HG03064 (cell line): ENCODE measurements at regions not wholly inside any gene's neighbourhood (a gene's known extent, or its start where the extent isn't known, plus 50 kb on each side); places are given as distances from the start of the nearest gene placed in this dataset.

Experiments used
- ATAC-seq: cut with Tn5 transposase; IDR thresholded peaks from one replicate; pipeline ENCODE4 v1.9.1; 2021; ENCODE audit warnings: low read depth; ENCODE audit not compliant: unreplicated experiment

GRCh38 chr10:123564631-123565030 is 101.5 kb upstream of the GPR26 start:
- no peak for ATAC-seq

GRCh38 chr10:123565691-123566660 is 100.2 kb upstream of the GPR26 start:
- no peak for ATAC-seq

GRCh38 chr10:123567984-123568739 is 98.0 kb upstream of the GPR26 start:
- no peak for ATAC-seq

GRCh38 chr10:123568751-123569150 is 97.4 kb upstream of the GPR26 start:
- no peak for ATAC-seq

GRCh38 chr10:123569436-123570035 is 96.6 kb upstream of the GPR26 start:
- ATAC-seq = no peak

- no peak for ATAC-seq
Observed at GRCh38 chr10:123570051-123570897, 95.9 kb upstream of the GPR26 start.

GRCh38 chr10:123570898-123571515 is 95.1 kb upstream of the GPR26 start:
- no peak for ATAC-seq

- ATAC-seq = no peak
Observed at GRCh38 chr10:123571978-123572377, 94.2 kb upstream of the GPR26 start.

GRCh38 chr10:123573236-123574108 is 92.7 kb upstream of the GPR26 start:
- ATAC-seq = no peak

- ATAC-seq = no peak
Observed at GRCh38 chr10:123574109-123574698, 92.0 kb upstream of the GPR26 start.

GRCh38 chr10:123575105-123575504 is 91.0 kb upstream of the GPR26 start:
- no peak for ATAC-seq

GRCh38 chr10:123576706-123577105 is 89.4 kb upstream of the GPR26 start:
- no peak for ATAC-seq

GRCh38 chr10:123577921-123578461 is 88.2 kb upstream of the GPR26 start:
- ATAC-seq = no peak

- ATAC-seq = no peak
Observed at GRCh38 chr10:123578721-123579120, 87.4 kb upstream of the GPR26 start.

- ATAC-seq = no peak
Observed at GRCh38 chr10:123579675-123580074, 86.5 kb upstream of the GPR26 start.

GRCh38 chr10:123580426-123580825 is 85.7 kb upstream of the GPR26 start:
- no peak for ATAC-seq

- no peak for ATAC-seq
Observed at GRCh38 chr10:123581656-123582055, 84.5 kb upstream of the GPR26 start.
